Brain microvascular endothelial cell (primary cell): ENCODE measurements at regions not wholly inside any gene's neighbourhood (a gene's known extent, or its start where the extent isn't known, plus 50 kb on each side); places are given as distances from the start of the nearest gene placed in this dataset.

ENCODE experiments used
- DNase-seq: peaks from one replicate; pipeline ENCODE4 v3.0.0-alpha.2; 2020
- H3K27ac ChIP-seq: fragments of 250-450 bp; sonication (Bioruptor Pico); 2 replicates; pipeline ENCODE4 v1.5.1; 2020; ENCODE audit warnings: mild to moderate bottlenecking, moderate library complexity
- H3K27me3 ChIP-seq: fragments of 250-450 bp; sonication (Bioruptor Pico); replicated peaks from 2 replicates; pipeline ENCODE4 v1.5.1; 2020; ENCODE audit warnings: mild to moderate bottlenecking
- H3K36me3 ChIP-seq: fragments of 250-450 bp; sonication (Bioruptor Pico); replicated peaks from 2 replicates; pipeline ENCODE4 v1.5.1; 2020; ENCODE audit warnings: mild to moderate bottlenecking
- H3K4me3 ChIP-seq: 2 replicates; pipeline ENCODE4 v1.5.1; 2011; ENCODE audit warnings: low read depth, mild to moderate bottlenecking, control low read depth, low read length, moderate library complexity
- CTCF ChIP-seq: IDR thresholded peaks from 2 replicates; pipeline ENCODE4 v1.5.1; 2011; ENCODE audit warnings: low read depth, mild to moderate bottlenecking, moderate library complexity, low read length, control low read depth, inconsistent platforms; ENCODE audit errors: missing control alignments
- in situ Hi-C: cut with HindIII; loops from 2 replicates; pipeline ENCODE4 v1.10.0; 2017; ENCODE audit warnings: low sequenced_read_pairs, low pct_ligation_motif_present

- in situ Hi-C loops = no loop called here
- Histone ChIP-seq H3K36me3 (no peaks in the 10 kb centered on the region), H3K27ac (no peak overlapping the region), H3K4me3 (no peak overlapping the region), H3K27me3 (no peaks in the 10 kb centered on the region)
- no peak for TF ChIP-seq CTCF
- no peak for DNase-seq
These were observed 1929.3 kb upstream of the LRRTM1 start for GRCh38 chr2:82233806-82234205.

- DNase-seq = no peak
- no peak overlapping the region for H3K4me3 ChIP-seq
- H3K27ac ChIP-seq = no peak overlapping the region
- no peaks in the 10 kb centered on the region for H3K36me3 ChIP-seq
- in situ Hi-C loops = no loop called here
- no peak for TF ChIP-seq CTCF
- H3K27me3 ChIP-seq = no peaks in the 10 kb centered on the region
These were observed 1925.9 kb upstream of the LRRTM1 start for GRCh38 chr2:82230406-82230805.

GRCh38 chr2:82226441-82226840 is 1921.9 kb upstream of the LRRTM1 start:
- no peak for DNase-seq
- Histone ChIP-seq H3K4me3 (no peak overlapping the region), H3K27me3 (no peaks in the 10 kb centered on the region), H3K27ac (no peak overlapping the region), H3K36me3 (no peaks in the 10 kb centered on the region)
- in situ Hi-C loops = no loop called here
- TF ChIP-seq CTCF = no peak

- no peak overlapping the region for H3K27ac ChIP-seq
- no peak for DNase-seq
- in situ Hi-C loops = no loop called here
- no peaks in the 10 kb centered on the region for H3K27me3 ChIP-seq
- H3K4me3 ChIP-seq = no peak overlapping the region
- H3K36me3 ChIP-seq = no peaks in the 10 kb centered on the region
- TF ChIP-seq CTCF = no peak
These were observed 1919.9 kb upstream of the LRRTM1 start for GRCh38 chr2:82224301-82224940.

GRCh38 chr2:82215212-82215611 is 1910.7 kb upstream of the LRRTM1 start:
- Histone ChIP-seq H3K4me3 (no peak overlapping the region), H3K36me3 (no peaks in the 10 kb centered on the region), H3K27me3 (no peaks in the 10 kb centered on the region), H3K27ac (no peak overlapping the region)
- in situ Hi-C loops = no loop called here
- DNase-seq = no peak
- TF ChIP-seq CTCF = no peak

GRCh38 chr2:82199493-82199852 is 1894.9 kb upstream of the LRRTM1 start:
- no peak for DNase-seq
- Histone ChIP-seq H3K36me3 (no peaks in the 10 kb centered on the region), H3K27me3 (no peaks in the 10 kb centered on the region), H3K27ac (no peak overlapping the region), H3K4me3 (no peak overlapping the region)
- no peak for TF ChIP-seq CTCF
- in situ Hi-C loops = no loop called here
